ENCODE measurements at regions not wholly inside any gene's neighbourhood (a gene's known extent, or its start where the extent isn't known, plus 50 kb on each side); places are given as distances from the start of the nearest gene placed in this dataset.
A peak's percentile ranks its signal among the peaks of the same experiment; 100 is the strongest.

DNA sequence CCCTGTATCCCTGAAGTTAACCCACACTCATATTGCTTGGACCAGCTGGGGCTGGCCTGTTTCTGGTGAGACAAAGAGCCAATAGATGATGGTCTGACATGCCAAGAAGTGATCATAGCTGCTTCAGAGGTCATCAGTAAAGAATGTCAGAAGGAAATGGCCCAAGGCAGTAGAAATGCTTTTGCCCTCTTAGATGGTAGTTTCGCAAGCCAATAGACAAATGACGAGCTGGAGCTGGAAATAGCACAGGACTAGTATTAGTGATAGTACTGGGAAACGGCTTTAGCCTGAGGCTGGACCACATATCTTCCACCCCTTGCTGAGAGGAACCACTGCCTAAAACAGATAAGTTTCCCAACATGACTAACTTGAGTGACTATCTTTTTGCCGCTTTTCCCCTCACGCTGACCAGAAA, 176.1 kb upstream of the THBS1 start:
- peak; percentile 93 for DNase-seq
- peak overlapping the region; percentile 67 for H3K27ac ChIP-seq
- H3K27me3 ChIP-seq (replicated peaks), result no peaks in the 10 kb centered on the region
- no peak overlapping the region for H3K4me3 ChIP-seq (ENCODE audit: low read depth, low read length)
- TF ChIP-seq, protein P1, sequence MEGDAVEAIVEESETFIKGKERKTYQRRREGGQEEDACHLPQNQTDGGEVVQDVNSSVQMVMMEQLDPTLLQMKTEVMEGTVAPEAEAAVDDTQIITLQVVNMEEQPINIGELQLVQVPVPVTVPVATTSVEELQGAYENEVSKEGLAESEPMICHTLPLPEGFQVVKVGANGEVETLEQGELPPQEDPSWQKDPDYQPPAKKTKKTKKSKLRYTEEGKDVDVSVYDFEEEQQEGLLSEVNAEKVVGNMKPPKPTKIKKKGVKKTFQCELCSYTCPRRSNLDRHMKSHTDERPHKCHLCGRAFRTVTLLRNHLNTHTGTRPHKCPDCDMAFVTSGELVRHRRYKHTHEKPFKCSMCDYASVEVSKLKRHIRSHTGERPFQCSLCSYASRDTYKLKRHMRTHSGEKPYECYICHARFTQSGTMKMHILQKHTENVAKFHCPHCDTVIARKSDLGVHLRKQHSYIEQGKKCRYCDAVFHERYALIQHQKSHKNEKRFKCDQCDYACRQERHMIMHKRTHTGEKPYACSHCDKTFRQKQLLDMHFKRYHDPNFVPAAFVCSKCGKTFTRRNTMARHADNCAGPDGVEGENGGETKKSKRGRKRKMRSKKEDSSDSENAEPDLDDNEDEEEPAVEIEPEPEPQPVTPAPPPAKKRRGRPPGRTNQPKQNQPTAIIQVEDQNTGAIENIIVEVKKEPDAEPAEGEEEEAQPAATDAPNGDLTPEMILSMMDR (IDR thresholded peaks at IDR 0.05; ENCODE audit: low read depth, low read length, missing control alignments), result no peak
- H3K36me3 ChIP-seq (replicated peaks), result no peaks in the 10 kb centered on the region
- in situ Hi-C loops (cut with HindIII; ENCODE audit: low pct_ligation_motif_present, low sequenced_read_pairs), result no loop called here

DNA sequence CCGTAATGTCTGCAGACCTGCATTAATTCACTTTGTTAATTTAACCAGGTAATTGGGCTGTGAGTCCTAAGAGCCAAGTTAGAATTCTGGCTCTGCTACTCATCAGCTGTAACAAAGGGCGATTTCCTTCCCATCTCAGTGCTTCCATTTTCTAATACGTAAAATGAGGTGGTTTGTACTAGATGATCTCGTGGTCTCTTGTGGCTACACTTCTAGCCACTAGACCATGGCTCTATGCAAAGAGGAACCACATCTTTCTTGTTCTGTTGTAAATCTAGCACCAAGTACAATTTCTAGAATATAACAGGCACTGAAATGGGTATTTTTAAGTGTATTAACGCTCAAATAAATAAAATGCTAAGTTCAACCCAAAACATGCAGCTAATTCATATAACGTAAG, 174.4 kb upstream of the THBS1 start:
- Histone ChIP-seq H3K36me3 (replicated peaks) (no peaks in the 10 kb centered on the region), H3K27me3 (replicated peaks) (no peaks in the 10 kb centered on the region), H3K4me3 (ENCODE audit: low read depth, low read length) (no peak overlapping the region), H3K27ac (no peak overlapping the region)
- DNase-seq, result no peak
- TF ChIP-seq, protein P1 (IDR thresholded peaks at IDR 0.05; ENCODE audit: low read depth, low read length, missing control alignments), result no peak
- in situ Hi-C loops (cut with HindIII; ENCODE audit: low pct_ligation_motif_present, low sequenced_read_pairs), result no loop called here

DNA sequence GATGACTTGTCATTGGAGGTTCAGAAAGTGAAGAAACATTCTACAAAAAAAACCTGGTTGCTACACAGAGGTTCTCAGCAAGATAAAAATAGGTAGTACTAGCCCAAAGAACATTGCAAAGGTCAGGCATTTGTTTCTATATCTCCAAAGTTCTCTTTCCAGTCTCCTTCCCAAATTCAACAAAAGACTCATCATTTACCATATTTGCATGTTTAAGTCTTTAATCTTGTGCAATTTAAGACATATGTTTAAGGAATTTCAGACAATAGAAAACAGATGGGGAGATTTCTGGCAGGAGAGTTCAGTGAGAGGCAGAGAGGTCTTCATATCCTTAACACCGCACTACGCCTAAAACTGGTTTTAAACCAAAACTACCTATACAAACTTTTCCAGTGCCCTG, 173.8 kb upstream of the THBS1 start:
- Histone ChIP-seq H3K4me3 (ENCODE audit: low read depth, low read length) (no peak overlapping the region), H3K27me3 (replicated peaks) (no peaks in the 10 kb centered on the region), H3K36me3 (replicated peaks) (no peaks in the 10 kb centered on the region), H3K27ac (no peak overlapping the region)
- TF ChIP-seq, protein P1 (IDR thresholded peaks at IDR 0.05; ENCODE audit: low read depth, low read length, missing control alignments), result no peak
- no peak for DNase-seq
- in situ Hi-C loops (cut with HindIII; ENCODE audit: low pct_ligation_motif_present, low sequenced_read_pairs), result no loop called here

DNA sequence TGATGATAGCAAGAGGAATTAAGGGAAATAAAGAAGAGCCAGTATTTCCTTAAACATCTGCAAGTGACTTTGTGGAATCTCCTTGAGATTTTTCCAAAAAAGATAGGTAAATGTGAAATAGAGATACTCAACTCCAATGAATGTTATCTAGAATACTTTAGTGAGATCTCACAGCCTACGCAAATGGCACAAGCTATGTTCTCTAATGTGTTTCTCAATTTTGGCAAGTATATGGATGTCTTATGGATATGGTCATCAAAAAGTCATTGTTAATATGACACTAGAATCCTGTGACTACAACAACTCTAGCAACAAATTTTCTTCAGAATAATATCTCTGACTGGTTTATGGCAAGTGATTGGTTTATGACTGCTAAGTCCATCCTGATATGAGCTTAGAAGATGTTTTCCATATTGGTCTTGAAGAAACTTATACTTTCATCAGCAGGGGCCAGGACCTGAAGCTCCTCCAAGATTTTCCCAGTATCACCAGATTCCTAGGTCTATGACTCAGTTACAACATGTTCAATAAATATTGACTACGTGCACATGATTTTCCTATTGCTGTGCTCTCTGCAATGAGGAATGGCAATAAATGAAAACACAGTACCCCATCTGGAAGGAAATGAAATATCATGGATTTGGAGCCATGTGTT, 170.9 kb upstream of the THBS1 start:
- Histone ChIP-seq H3K27ac (no peak overlapping the region), H3K4me3 (ENCODE audit: low read depth, low read length) (no peak overlapping the region), H3K27me3 (replicated peaks) (no peaks in the 10 kb centered on the region), H3K36me3 (replicated peaks) (no peaks in the 10 kb centered on the region)
- DNase-seq, result no peak
- TF ChIP-seq, protein P1 (IDR thresholded peaks at IDR 0.05; ENCODE audit: low read depth, low read length, missing control alignments), result no peak
- in situ Hi-C loops (cut with HindIII; ENCODE audit: low pct_ligation_motif_present, low sequenced_read_pairs), result no loop called here

DNA sequence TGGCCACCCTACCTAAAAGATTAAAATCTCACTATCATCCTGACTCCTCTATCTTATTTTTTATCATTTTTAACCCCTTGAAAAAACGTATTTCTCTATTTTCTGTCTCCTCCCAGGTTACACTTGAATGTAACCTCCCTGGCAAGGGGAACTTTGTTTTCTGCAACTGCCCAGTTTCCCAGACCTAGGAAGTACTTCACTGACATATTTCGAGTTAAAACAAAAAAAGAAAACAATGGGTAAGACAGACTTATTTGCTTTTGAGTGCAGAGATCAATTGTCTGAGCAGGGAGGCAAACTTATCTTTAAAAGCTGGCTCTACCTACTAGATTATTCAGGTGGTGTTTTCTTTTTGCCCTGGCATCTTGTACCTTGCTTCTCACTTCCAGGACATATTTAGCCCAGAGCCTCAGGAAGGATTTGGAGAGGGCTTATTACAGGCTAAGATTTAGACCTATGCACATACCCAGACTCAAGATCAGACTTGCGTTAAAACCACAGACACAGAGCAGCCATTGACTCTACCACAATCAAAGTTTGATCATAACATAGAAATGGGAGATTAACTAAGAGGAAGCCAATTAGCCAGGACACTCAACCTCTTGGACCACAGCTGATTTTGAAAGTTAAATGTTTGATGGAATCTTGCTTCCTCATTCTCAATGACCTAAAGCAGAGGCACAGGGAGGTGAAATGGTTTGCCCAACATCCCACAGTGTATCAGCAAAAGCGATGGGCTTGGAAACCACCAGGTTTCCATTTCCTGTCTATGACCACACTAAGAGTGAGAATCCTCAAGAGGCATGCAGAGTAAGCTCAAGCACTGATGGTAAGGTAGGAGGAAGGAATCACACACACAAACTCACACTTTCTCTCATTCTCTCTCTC, 169.5 kb upstream of the THBS1 start:
- no peak for DNase-seq
- no peak overlapping the region for H3K4me3 ChIP-seq (ENCODE audit: low read depth, low read length)
- H3K27me3 ChIP-seq (replicated peaks), result no peaks in the 10 kb centered on the region
- H3K27ac ChIP-seq, result no peak overlapping the region
- no peaks in the 10 kb centered on the region for H3K36me3 ChIP-seq (replicated peaks)
- TF ChIP-seq, protein P1 (IDR thresholded peaks at IDR 0.05; ENCODE audit: low read depth, low read length, missing control alignments), result no peak
- in situ Hi-C loops (cut with HindIII; ENCODE audit: low pct_ligation_motif_present, low sequenced_read_pairs), result no loop called here

Data from brain microvascular endothelial cell (primary cell).